ENCODE measurements at regions not wholly inside any gene's neighbourhood (a gene's known extent, or its start where the extent isn't known, plus 50 kb on each side); places are given as distances from the start of the nearest gene placed in this dataset.
"Not testable (repeated sequence)": the region's sequence is repeated elsewhere in the genome, so short reads cannot be mapped to it uniquely, and the experiment has no call there.

DNA sequence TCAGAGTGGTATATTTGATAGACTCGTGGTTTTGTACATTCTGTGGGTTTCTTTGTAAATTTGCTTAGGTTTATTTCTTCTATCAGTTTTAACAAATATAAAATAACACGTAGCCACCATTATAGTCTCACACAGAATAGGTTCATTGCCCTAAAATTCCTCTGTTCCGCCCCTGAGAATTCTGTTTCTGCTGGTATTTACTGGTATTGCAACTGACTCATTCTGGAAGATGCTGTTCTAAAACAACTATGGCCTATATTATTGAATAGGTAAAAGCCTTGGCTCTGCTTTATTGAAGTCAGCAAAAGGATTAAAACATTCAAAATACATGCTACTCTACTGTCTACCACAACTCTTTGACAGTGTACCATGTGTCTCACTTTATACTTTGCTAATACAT is 119.1 kb upstream of the CHORDC1 start:
- DNase-seq, result no peak

DNA sequence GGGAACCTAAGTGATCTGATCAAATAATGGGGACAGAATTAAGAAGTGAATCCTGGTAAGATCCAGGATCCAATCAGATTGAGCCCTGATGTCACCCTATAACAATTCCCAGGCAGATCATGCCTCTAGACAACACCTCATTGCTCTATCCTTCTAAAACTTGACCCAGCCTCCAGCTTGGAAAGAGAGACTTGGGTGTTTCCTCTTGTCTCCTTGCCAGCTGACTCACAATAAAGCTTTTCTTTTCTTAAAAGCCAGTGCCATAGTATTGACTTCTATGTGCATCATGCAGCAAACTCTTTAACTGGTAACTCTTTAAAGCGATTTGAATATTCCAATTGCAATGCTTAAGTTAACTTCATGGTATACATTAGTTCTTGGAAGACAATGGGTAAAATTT is 109.6 kb upstream of the CHORDC1 start:
- DNase-seq, result no peak

DNA sequence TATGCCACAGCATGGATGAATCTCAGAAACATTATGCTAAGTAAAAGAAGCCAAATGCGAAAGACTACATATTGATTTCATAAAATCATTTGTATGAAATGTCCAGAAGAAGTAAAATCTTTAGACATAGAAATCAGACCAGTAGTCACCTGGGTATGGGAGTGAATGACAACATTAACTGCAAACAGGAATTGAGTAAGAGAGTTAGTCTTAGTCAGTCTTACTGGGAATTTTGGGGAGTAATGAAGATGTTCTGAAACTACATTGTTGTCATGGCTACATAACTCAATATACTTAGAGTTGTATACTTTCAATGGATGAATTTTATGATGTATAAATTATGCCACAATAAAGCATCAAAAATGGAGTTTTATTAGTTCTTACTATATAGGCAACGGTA is 107.8 kb upstream of the CHORDC1 start:
- no peak for DNase-seq

DNA sequence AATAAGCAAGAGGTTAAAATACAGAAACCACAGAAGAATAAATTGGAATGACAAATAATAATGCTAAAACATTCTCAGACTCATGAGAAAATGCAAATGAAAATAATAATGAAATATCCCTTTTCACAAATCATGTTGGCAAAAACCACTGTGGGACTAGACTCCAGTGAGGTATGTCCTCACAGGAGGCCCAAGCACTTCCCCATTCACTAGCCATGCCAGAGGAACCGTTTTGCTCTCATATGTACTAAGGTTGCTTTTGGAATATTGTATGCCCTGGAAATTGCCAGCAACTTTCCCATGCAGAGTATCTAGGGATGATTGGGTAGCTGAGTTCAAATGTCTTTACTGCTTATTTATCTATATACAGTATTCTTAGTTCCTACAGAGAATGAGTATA is 106.2 kb upstream of the CHORDC1 start:
- DNase-seq, result peak; percentile 13

DNA sequence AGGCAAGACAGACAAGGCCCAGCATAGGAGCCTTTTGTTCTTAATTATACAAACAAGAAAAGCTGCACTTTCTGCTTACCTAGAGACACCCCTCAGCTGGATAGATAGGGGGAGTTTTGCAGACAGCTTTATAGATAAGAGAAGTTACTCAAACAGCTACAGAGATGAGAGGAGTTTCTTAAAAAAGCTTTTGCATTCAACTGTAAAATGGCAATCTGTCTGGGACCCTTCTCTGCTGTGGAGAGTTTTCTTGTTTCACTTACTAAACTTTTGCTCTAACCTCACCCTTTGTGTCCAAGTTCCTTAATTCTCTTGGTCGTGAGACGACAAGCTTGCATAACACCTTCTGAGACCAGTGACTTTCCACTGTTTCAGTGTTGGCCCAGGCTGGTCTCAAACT is 103.8 kb upstream of the CHORDC1 start:
- DNase-seq, result peak; percentile 14

DNA sequence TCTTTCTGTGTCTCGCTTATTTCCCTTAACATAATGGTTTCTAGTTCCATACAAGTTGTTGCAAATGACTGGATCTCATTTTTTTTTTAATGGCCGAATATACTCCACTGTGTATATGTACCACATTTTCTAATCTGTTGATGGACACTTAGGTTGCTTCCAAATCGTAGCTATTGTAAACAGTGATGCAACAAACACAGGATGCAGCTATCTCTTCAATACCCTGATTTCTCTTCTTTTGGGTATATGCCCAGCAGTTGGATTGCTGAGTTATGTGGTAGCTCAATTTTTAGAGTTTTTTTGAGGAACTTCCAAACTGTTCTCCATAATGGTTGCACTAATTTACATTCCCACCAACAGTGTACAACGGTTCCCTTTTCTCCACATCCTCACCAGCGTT is 100.4 kb upstream of the CHORDC1 start:
- no peak for DNase-seq

DNA sequence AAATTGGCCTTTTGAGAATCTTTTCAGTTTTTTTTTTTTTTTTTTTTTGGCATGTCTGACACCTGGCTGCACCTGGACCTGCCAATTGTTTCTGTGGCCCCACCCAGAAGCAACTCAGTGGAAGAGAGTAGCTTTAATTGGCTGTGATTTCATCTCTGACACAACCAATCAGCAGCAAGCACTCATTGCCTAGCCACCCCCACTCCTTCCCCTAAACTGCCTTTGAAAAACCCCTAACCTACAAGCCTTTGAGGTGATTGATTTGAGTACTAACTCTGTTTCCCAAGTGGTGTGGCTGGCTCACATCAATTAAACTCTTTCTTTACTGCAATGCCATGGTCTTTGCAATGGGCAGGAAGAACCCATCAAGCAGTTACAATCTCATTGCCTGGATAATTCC is 98.2 kb upstream of the CHORDC1 start:
- DNase-seq, result no peak

DNA sequence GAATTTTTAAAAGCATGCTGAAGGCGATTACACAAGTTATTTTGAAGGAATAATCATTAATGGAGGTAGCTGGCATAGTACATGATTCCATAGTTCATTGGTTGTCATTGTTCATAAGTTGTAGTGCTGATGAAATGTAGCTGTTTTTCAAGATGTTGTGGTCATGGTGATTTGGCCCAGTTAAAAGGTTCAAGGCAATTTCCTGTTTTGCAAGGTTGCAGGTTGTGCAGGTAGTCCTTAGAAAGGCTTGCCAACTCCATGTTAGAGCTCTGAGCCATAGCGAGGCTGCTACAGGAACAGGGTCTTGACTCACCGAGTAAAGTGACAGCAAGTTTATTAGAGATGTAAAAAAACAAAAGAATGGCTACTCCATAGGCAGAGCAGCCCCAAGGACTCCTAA is 95.8 kb upstream of the CHORDC1 start:
- no peak for DNase-seq

DNA sequence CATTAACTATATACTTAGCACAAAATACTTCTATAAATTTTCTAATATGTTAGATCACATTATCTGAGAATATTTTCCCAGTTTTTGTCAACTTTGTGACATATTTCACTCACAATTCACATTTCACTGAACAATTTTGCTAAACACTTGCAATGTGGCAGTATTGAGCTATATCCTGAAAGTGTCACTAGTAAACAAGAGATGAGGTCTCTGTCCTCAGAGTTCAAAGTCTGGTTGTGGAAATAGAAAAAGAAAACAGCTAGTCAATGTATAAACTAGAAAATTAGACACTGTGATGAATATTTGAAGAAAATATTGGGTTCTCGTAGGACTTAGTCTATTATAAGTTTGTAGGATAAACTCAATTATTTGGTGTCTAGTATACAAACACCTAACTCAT is 87.4 kb upstream of the CHORDC1 start:
- DNase-seq, result peak; percentile 52

DNA sequence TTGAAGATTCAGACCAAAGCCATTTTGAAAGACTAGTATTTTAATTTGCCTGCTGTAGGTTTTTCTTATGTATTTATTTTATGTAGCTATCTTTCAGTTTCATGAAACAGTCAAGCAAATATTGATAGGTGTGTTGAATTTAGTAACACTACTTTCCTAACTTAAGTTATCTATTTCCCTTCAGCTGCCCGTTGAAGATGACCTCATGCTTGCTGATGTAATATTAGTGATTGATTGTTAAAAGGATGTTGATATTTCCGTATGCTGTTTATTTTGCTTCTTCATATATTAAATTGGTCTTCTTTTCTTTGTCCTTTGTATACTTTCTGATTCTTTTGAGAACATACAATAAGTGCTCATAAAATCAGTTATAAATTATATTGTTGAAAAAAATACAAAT is 86.8 kb upstream of the CHORDC1 start:
- DNase-seq, result peak; percentile 52

DNA sequence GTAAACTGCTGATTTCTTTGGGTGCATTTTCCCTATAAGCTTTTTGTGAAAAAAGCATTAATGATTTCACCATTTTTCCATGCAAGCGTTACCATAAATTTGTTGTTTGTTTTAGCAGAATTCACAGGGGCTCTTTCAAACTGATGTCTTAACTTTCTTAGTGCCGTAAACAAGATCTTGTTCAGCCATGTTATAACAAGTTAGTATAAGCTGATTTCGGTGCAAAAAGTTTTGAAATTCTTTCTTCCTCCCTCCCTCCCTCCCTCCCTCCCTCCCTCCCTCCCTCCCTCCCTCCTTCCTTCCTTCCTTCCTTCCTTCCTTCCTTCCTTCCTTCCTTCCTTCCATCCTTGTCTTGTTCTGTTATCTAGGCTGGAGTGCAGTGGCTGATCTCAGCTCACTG is 71.7 kb upstream of the CHORDC1 start:
- DNase-seq, result no peak

DNA sequence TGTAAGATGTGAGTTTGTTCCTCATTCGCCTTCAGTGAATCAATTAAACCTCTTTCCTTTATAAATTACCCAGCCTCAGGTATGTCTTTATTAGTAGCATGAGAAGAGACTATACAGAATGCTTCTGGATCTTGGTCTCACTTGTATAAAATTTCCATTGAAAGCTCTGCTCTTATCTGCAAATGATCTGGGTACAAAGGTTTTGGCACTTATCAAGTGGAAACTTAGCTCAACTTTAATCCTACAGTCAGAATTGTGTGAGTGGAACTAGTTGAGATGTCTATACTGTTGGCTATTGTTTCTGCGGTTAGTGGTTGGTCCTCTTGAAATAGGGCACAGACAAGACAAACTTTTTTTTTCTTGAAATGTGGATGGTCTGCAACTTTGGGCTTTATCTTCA is 71.2 kb upstream of the CHORDC1 start:
- peak; percentile 47 for DNase-seq

DNA sequence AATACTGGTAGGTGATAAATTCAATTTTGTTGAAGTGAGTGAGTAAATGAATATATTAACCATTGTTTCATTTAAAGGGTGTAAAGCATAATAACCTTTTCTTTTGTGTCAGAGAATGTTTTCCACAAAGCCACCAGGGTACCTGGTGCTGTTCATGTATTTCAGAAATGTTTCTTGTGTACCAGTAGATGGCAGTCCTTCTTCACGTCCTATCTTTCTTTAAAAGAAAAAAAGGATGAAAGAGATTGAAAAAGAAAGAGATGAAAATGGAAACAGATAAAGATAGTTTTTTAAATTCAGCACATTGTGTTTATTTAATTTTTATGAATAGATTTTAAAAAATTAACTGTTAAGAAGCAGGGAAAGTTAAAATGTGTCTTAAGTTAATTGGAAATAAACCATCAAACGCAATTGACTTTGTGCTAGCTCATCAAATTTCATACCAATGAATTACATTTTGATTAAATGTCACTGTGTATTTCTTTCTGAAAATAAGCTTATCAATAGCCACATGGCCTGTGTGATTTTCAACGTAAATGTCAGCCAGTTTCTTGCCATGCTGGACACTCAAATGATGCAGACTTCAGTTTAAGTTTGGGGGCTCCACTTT is 65.5 kb upstream of the CHORDC1 start:
- DNase-seq, result peak; percentile 67

DNA sequence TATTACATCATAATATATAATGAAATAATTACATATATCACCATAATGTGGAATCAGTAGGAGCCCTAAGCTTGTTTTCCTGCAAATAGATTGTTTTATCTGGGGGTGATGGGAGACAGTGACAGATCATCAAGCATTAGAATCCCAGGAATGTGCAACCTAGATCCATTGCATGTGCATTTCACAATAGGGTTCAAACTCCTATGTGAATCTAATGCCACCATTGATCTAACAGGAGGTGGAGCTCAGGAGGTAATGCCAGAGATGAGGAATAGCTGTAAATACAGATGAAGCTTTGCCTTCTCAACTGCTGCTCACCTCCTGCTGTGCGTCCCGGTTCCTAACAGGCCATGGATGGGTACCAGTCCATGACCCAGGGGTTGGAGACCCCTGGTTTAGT is 63.8 kb upstream of the CHORDC1 start:
- no peak for DNase-seq

DNA sequence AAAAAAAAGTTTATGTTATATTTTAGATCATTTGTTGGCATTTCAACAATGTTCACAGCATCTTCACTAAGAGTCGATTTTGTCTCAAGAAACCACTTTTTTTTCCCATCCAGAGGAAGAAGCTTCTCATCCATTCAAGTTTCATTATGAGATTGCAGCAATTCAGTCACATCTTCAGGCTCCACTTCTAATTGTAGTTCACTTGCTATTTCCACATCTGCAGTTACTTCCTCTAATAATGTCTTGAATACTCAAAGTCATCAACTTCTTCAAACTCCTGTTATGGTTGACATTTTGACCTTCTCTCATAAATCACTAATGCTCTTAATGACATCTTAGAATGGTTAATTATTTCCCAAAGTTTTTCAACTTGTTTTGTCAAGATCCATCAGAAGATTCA is 61.3 kb upstream of the CHORDC1 start:
- DNase-seq, result no peak

DNA sequence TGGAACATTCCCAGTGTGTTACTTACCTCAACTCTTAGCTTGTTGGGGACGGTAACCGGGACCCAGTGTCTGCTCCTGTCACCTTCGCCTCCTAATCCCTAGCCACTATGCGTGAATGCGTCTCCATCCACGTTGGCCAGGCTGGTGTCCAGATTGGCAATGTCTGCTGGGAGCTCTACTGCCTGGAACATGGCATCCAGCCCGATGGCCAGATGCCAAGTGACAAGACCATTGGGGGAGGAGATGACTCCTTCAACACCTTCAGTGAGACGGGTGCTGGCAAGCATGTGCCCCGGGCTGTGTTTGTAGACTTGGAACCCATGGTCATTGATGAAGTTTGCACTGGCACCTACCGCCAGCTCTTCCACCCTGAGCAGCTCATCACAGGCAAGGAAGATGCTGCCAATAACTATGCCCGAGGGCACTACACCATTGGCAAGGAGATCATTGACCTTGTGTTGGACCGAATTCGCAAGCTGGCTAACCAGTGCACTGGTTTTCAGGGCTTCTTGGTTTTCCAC is 59.8 kb upstream of the CHORDC1 start:
- DNase-seq, result not testable (repeated sequence)

DNA sequence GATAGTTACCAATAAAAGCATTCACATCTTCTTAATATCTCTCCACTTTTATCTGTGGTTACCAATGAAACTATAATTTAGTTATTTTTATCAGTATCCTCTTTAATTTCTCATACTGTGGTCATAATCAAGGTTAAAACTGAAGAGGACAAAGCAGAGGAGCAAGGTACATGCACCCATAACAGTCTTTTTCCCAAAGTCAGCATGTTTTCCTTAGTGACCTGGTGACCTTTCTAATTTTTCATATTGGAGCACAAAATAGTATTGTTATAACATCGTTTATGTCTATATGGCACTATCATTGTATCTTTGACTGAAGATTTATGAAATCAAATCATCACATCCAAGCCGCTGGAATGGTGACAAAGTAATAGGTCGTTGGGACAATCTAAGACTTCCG is 51.5 kb upstream of the CHORDC1 start:
- no peak for DNase-seq

All from OCI-M1 (cell line).